WTC11 (cell line): ENCODE measurements at regions not wholly inside any gene's neighbourhood (a gene's known extent, or its start where the extent isn't known, plus 50 kb on each side); places are given as distances from the start of the nearest gene placed in this dataset.

Experiments used
- ESRRA ChIP-seq: sonication (generic); formaldehyde crosslinking; IDR thresholded peaks from 2 replicates; pipeline ENCODE4 v1.8.1; 2022; ENCODE audit warnings: mild to moderate bottlenecking, missing genetic modification reagents, borderline replicate concordance
- TCF7 ChIP-seq: sonication (generic); formaldehyde crosslinking; IDR thresholded peaks from 2 replicates; pipeline ENCODE4 v1.8.0; 2022; ENCODE audit warnings: mild to moderate bottlenecking, low read depth, missing genetic modification reagents, moderate library complexity
- TF ChIP-seq, protein P1 (sequence below): sonication (generic); formaldehyde crosslinking; IDR thresholded peaks from 2 replicates; pipeline ENCODE4 v1.8.0; 2023; ENCODE audit warnings: missing genetic modification reagents, mild to moderate bottlenecking, borderline replicate concordance
- TF ChIP-seq, protein P2 (sequence below): fragments of 200-600 bp; IDR thresholded peaks from 2 replicates; pipeline ENCODE4 v1.8.0; 2022; ENCODE audit warnings: antibody characterized with exemption
- TF ChIP-seq, protein P3 (sequence below): sonication (generic); formaldehyde crosslinking; IDR thresholded peaks from 2 replicates; pipeline ENCODE4 v1.8.0; 2022; ENCODE audit warnings: mild to moderate bottlenecking, missing genetic modification reagents
- TF ChIP-seq, protein P4 (sequence below): sonication (generic); formaldehyde crosslinking; IDR thresholded peaks from 2 replicates; pipeline ENCODE4 v1.8.1; 2023; ENCODE audit warnings: mild to moderate bottlenecking, missing genetic modification reagents
- TF ChIP-seq, protein P5 (sequence below): fragments of 250-450 bp; sonication (Bioruptor Pico); IDR thresholded peaks from 2 replicates; pipeline ENCODE4 v1.9.0; 2021; ENCODE audit warnings: mild to moderate bottlenecking, borderline replicate concordance
- TF ChIP-seq, protein P6 (sequence below): sonication (generic); formaldehyde crosslinking; IDR thresholded peaks from 2 replicates; pipeline ENCODE4 v1.8.1; 2022; ENCODE audit warnings: low read depth, mild to moderate bottlenecking, moderate library complexity, missing genetic modification reagents, borderline replicate concordance
- TF ChIP-seq, protein P7 (sequence below): sonication (generic); formaldehyde crosslinking; IDR thresholded peaks from 2 replicates; pipeline ENCODE4 v1.8.1; 2022; ENCODE audit warnings: low read depth, missing genetic modification reagents, borderline replicate concordance
- TF ChIP-seq, protein P8 (sequence below): sonication (generic); formaldehyde crosslinking; conservative IDR thresholded peaks from 2 replicates; pipeline ENCODE4 v1.8.1; 2023; ENCODE audit warnings: mild to moderate bottlenecking, low read depth, missing genetic modification reagents, moderate library complexity
- TF ChIP-seq, protein P9 (sequence below): fragments of 250-450 bp; sonication (Bioruptor Pico); IDR thresholded peaks from 2 replicates; pipeline ENCODE4 v1.9.0; 2021; ENCODE audit warnings: mild to moderate bottlenecking

DNA sequence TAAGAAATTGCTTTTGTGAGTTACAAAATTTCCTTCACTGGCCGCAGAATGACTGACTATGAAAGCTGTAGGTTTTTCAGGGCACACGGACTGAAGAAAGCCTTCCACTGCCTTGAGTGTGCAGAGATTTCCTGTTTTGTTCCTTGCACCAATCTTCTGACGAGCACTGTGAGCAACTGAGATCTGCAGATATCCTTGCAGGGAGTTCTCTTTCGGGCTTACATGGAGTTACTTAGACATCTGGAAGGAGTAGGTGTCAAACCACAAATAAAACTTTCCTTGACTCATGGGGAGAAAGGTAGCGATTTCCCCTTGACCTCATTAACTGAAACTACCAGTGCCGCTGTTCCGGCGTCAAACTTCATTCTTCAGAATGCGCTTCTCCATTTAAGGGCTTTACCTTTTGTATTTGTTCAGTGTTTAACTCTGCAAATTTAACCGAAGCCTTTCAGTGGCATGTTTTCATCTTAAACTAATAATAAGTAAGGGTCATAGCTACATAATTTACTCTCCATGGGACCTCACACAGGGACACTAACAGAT lies 1175.3 kb downstream of the GATA3 start:
- TF ChIP-seq, protein P1, sequence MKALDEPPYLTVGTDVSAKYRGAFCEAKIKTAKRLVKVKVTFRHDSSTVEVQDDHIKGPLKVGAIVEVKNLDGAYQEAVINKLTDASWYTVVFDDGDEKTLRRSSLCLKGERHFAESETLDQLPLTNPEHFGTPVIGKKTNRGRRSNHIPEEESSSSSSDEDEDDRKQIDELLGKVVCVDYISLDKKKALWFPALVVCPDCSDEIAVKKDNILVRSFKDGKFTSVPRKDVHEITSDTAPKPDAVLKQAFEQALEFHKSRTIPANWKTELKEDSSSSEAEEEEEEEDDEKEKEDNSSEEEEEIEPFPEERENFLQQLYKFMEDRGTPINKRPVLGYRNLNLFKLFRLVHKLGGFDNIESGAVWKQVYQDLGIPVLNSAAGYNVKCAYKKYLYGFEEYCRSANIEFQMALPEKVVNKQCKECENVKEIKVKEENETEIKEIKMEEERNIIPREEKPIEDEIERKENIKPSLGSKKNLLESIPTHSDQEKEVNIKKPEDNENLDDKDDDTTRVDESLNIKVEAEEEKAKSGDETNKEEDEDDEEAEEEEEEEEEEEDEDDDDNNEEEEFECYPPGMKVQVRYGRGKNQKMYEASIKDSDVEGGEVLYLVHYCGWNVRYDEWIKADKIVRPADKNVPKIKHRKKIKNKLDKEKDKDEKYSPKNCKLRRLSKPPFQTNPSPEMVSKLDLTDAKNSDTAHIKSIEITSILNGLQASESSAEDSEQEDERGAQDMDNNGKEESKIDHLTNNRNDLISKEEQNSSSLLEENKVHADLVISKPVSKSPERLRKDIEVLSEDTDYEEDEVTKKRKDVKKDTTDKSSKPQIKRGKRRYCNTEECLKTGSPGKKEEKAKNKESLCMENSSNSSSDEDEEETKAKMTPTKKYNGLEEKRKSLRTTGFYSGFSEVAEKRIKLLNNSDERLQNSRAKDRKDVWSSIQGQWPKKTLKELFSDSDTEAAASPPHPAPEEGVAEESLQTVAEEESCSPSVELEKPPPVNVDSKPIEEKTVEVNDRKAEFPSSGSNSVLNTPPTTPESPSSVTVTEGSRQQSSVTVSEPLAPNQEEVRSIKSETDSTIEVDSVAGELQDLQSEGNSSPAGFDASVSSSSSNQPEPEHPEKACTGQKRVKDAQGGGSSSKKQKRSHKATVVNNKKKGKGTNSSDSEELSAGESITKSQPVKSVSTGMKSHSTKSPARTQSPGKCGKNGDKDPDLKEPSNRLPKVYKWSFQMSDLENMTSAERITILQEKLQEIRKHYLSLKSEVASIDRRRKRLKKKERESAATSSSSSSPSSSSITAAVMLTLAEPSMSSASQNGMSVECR (CRISPR knock-in tag): no peak
- TF ChIP-seq, protein P2, sequence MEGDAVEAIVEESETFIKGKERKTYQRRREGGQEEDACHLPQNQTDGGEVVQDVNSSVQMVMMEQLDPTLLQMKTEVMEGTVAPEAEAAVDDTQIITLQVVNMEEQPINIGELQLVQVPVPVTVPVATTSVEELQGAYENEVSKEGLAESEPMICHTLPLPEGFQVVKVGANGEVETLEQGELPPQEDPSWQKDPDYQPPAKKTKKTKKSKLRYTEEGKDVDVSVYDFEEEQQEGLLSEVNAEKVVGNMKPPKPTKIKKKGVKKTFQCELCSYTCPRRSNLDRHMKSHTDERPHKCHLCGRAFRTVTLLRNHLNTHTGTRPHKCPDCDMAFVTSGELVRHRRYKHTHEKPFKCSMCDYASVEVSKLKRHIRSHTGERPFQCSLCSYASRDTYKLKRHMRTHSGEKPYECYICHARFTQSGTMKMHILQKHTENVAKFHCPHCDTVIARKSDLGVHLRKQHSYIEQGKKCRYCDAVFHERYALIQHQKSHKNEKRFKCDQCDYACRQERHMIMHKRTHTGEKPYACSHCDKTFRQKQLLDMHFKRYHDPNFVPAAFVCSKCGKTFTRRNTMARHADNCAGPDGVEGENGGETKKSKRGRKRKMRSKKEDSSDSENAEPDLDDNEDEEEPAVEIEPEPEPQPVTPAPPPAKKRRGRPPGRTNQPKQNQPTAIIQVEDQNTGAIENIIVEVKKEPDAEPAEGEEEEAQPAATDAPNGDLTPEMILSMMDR: no peak
- TF ChIP-seq, protein P3, sequence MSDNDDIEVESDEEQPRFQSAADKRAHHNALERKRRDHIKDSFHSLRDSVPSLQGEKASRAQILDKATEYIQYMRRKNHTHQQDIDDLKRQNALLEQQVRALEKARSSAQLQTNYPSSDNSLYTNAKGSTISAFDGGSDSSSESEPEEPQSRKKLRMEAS (CRISPR knock-in tag): no peak
- TF ChIP-seq, protein P4, sequence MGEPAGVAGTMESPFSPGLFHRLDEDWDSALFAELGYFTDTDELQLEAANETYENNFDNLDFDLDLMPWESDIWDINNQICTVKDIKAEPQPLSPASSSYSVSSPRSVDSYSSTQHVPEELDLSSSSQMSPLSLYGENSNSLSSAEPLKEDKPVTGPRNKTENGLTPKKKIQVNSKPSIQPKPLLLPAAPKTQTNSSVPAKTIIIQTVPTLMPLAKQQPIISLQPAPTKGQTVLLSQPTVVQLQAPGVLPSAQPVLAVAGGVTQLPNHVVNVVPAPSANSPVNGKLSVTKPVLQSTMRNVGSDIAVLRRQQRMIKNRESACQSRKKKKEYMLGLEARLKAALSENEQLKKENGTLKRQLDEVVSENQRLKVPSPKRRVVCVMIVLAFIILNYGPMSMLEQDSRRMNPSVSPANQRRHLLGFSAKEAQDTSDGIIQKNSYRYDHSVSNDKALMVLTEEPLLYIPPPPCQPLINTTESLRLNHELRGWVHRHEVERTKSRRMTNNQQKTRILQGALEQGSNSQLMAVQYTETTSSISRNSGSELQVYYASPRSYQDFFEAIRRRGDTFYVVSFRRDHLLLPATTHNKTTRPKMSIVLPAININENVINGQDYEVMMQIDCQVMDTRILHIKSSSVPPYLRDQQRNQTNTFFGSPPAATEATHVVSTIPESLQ (CRISPR knock-in tag): no peak
- no peak for TF ChIP-seq TCF7 (CRISPR knock-in tag)
- TF ChIP-seq, protein P5, sequence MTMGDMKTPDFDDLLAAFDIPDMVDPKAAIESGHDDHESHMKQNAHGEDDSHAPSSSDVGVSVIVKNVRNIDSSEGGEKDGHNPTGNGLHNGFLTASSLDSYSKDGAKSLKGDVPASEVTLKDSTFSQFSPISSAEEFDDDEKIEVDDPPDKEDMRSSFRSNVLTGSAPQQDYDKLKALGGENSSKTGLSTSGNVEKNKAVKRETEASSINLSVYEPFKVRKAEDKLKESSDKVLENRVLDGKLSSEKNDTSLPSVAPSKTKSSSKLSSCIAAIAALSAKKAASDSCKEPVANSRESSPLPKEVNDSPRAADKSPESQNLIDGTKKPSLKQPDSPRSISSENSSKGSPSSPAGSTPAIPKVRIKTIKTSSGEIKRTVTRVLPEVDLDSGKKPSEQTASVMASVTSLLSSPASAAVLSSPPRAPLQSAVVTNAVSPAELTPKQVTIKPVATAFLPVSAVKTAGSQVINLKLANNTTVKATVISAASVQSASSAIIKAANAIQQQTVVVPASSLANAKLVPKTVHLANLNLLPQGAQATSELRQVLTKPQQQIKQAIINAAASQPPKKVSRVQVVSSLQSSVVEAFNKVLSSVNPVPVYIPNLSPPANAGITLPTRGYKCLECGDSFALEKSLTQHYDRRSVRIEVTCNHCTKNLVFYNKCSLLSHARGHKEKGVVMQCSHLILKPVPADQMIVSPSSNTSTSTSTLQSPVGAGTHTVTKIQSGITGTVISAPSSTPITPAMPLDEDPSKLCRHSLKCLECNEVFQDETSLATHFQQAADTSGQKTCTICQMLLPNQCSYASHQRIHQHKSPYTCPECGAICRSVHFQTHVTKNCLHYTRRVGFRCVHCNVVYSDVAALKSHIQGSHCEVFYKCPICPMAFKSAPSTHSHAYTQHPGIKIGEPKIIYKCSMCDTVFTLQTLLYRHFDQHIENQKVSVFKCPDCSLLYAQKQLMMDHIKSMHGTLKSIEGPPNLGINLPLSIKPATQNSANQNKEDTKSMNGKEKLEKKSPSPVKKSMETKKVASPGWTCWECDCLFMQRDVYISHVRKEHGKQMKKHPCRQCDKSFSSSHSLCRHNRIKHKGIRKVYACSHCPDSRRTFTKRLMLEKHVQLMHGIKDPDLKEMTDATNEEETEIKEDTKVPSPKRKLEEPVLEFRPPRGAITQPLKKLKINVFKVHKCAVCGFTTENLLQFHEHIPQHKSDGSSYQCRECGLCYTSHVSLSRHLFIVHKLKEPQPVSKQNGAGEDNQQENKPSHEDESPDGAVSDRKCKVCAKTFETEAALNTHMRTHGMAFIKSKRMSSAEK (CRISPR knock-in tag): no peak
- TF ChIP-seq ESRRA (CRISPR knock-in tag): no peak
- TF ChIP-seq, protein P6, sequence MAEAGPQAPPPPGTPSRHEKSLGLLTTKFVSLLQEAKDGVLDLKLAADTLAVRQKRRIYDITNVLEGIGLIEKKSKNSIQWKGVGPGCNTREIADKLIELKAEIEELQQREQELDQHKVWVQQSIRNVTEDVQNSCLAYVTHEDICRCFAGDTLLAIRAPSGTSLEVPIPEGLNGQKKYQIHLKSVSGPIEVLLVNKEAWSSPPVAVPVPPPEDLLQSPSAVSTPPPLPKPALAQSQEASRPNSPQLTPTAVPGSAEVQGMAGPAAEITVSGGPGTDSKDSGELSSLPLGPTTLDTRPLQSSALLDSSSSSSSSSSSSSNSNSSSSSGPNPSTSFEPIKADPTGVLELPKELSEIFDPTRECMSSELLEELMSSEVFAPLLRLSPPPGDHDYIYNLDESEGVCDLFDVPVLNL: no peak
- TF ChIP-seq, protein P7, sequence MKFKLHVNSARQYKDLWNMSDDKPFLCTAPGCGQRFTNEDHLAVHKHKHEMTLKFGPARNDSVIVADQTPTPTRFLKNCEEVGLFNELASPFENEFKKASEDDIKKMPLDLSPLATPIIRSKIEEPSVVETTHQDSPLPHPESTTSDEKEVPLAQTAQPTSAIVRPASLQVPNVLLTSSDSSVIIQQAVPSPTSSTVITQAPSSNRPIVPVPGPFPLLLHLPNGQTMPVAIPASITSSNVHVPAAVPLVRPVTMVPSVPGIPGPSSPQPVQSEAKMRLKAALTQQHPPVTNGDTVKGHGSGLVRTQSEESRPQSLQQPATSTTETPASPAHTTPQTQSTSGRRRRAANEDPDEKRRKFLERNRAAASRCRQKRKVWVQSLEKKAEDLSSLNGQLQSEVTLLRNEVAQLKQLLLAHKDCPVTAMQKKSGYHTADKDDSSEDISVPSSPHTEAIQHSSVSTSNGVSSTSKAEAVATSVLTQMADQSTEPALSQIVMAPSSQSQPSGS (CRISPR knock-in tag): no peak
- TF ChIP-seq, protein P8, sequence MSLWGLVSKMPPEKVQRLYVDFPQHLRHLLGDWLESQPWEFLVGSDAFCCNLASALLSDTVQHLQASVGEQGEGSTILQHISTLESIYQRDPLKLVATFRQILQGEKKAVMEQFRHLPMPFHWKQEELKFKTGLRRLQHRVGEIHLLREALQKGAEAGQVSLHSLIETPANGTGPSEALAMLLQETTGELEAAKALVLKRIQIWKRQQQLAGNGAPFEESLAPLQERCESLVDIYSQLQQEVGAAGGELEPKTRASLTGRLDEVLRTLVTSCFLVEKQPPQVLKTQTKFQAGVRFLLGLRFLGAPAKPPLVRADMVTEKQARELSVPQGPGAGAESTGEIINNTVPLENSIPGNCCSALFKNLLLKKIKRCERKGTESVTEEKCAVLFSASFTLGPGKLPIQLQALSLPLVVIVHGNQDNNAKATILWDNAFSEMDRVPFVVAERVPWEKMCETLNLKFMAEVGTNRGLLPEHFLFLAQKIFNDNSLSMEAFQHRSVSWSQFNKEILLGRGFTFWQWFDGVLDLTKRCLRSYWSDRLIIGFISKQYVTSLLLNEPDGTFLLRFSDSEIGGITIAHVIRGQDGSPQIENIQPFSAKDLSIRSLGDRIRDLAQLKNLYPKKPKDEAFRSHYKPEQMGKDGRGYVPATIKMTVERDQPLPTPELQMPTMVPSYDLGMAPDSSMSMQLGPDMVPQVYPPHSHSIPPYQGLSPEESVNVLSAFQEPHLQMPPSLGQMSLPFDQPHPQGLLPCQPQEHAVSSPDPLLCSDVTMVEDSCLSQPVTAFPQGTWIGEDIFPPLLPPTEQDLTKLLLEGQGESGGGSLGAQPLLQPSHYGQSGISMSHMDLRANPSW (CRISPR knock-in tag): no peak
- TF ChIP-seq, protein P9, sequence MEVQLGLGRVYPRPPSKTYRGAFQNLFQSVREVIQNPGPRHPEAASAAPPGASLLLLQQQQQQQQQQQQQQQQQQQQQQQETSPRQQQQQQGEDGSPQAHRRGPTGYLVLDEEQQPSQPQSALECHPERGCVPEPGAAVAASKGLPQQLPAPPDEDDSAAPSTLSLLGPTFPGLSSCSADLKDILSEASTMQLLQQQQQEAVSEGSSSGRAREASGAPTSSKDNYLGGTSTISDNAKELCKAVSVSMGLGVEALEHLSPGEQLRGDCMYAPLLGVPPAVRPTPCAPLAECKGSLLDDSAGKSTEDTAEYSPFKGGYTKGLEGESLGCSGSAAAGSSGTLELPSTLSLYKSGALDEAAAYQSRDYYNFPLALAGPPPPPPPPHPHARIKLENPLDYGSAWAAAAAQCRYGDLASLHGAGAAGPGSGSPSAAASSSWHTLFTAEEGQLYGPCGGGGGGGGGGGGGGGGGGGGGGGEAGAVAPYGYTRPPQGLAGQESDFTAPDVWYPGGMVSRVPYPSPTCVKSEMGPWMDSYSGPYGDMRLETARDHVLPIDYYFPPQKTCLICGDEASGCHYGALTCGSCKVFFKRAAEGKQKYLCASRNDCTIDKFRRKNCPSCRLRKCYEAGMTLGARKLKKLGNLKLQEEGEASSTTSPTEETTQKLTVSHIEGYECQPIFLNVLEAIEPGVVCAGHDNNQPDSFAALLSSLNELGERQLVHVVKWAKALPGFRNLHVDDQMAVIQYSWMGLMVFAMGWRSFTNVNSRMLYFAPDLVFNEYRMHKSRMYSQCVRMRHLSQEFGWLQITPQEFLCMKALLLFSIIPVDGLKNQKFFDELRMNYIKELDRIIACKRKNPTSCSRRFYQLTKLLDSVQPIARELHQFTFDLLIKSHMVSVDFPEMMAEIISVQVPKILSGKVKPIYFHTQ: no peak
